ENCODE measurements at regions not wholly inside any gene's neighbourhood (a gene's known extent, or its start where the extent isn't known, plus 50 kb on each side); places are given as distances from the start of the nearest gene placed in this dataset.

DNA sequence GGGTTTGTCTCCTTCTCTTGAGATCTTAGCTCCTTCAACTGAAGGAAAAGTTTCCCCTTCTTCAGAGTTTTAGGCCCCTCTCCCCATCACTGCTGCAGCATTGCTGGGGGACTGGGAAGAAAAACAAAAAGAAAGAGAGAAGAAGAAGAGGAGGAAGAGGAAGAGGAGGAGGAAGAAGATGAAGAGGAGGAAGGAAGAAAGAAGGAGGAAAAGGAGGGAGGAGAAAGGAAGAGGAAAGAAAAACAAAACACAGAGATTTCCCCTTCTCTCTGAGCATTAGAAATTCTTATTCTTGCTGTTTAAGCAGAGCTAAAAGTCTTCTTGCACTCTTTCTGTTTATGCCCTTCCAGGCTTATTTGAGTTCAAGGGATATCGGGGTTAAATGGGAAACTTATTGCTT lies 219.8 kb upstream of the AMIGO2 start:
- H3K36me3 ChIP-seq, result no peaks in the 10 kb centered on the region
- H3K27me3 ChIP-seq, result no peaks in the 10 kb centered on the region
- H3K9me3 ChIP-seq, result no peaks in the 10 kb centered on the region
- no peak for DNase-seq (ENCODE audit: low spot score in 2 of 2)
- WGBS, result 86% methylated on average over 1 of the region's 1 CpG
- no peaks in the 10 kb centered on the region for H3K4me1 ChIP-seq
- no peak overlapping the region for H3K4me3 ChIP-seq
- TF ChIP-seq, protein P1, sequence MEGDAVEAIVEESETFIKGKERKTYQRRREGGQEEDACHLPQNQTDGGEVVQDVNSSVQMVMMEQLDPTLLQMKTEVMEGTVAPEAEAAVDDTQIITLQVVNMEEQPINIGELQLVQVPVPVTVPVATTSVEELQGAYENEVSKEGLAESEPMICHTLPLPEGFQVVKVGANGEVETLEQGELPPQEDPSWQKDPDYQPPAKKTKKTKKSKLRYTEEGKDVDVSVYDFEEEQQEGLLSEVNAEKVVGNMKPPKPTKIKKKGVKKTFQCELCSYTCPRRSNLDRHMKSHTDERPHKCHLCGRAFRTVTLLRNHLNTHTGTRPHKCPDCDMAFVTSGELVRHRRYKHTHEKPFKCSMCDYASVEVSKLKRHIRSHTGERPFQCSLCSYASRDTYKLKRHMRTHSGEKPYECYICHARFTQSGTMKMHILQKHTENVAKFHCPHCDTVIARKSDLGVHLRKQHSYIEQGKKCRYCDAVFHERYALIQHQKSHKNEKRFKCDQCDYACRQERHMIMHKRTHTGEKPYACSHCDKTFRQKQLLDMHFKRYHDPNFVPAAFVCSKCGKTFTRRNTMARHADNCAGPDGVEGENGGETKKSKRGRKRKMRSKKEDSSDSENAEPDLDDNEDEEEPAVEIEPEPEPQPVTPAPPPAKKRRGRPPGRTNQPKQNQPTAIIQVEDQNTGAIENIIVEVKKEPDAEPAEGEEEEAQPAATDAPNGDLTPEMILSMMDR (IDR thresholded peaks at IDR 0.05), result no peak
- TF ChIP-seq POLR2AphosphoS5 (IDR thresholded peaks at IDR 0.05) (no peak), EP300 (IDR thresholded peaks at IDR 0.05) (no peak), POLR2A (IDR thresholded peaks at IDR 0.05) (no peak)
- H3K27ac ChIP-seq, result no peak overlapping the region

DNA sequence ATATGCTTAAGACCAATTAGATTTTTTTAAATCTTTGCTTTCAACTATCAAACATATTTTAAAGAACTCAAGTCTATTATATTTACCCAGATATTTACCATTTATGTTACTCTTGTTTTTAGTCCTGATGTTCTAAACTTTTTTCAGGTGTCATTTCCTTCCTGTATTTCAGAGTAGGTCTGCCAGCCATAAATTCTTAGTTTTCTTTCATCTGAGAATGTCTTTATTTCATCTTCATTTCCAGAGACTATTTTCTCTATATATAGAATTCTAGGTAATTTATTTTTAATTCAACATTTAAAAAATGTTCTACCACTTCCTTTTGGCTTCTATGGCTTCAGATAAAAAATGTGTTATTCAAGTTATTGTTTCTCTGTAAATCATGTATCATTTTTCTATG lies 218.2 kb upstream of the AMIGO2 start:
- Histone ChIP-seq H3K36me3 (no peaks in the 10 kb centered on the region), H3K4me1 (no peaks in the 10 kb centered on the region), H3K4me3 (no peak overlapping the region), H3K27ac (no peak overlapping the region), H3K9me3 (no peaks in the 10 kb centered on the region), H3K27me3 (no peaks in the 10 kb centered on the region)
- TF ChIP-seq POLR2A (IDR thresholded peaks at IDR 0.05), result no peak
- TF ChIP-seq, protein P1 (IDR thresholded peaks at IDR 0.05), result no peak
- TF ChIP-seq POLR2AphosphoS5 (IDR thresholded peaks at IDR 0.05), result no peak
- TF ChIP-seq EP300 (IDR thresholded peaks at IDR 0.05), result no peak
- no peak for DNase-seq (ENCODE audit: low spot score in 2 of 2)

DNA sequence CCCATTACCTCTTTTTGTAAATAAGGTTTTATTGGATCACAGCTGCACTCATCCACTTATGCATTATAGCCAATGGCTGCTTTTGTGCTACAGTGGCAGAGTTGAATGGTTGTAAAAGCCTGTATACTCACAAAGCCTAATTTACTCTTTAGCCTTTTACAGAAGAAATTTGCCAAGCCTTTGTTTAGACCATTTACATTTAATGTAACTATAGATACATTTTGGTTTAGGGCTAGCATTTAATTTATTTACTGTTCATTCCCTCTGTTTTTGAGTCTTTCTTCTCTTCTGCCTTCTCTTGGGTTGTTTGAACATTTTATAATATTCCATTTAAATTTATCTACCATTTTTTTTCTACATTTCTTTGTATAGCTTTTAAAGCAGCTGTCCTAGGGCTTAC lies 217.1 kb upstream of the AMIGO2 start:
- no peaks in the 10 kb centered on the region for H3K9me3 ChIP-seq
- no peaks in the 10 kb centered on the region for H3K36me3 ChIP-seq
- no peaks in the 10 kb centered on the region for H3K4me1 ChIP-seq
- DNase-seq (ENCODE audit: low spot score in 2 of 2), result no peak
- H3K27me3 ChIP-seq, result no peaks in the 10 kb centered on the region
- TF ChIP-seq POLR2A (IDR thresholded peaks at IDR 0.05) (no peak), POLR2AphosphoS5 (IDR thresholded peaks at IDR 0.05) (no peak), EP300 (IDR thresholded peaks at IDR 0.05) (no peak)
- TF ChIP-seq, protein P1 (IDR thresholded peaks at IDR 0.05), result no peak
- H3K4me3 ChIP-seq, result no peak overlapping the region
- H3K27ac ChIP-seq, result no peak overlapping the region

DNA sequence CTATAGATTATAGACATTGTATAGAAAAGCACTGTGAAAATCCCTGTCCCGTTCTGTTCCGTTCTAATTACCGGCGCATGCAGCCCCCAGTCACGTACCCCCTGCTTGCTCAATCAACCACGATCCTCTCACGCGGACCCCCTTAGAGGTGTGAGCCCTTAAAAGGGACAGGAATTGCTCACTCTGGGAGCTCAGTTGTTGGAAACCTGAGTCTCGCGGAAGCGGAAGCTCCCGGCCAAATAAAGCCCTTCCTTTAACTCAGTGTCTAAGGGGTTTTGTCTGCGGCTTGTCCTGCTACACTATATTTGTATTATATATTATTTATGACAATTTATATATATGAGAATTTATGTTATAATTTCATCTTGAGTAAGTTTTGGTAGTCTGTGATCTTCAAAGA lies 213.6 kb upstream of the AMIGO2 start:
- TF ChIP-seq POLR2AphosphoS5 (IDR thresholded peaks at IDR 0.05), result no peak
- no peak for TF ChIP-seq EP300 (IDR thresholded peaks at IDR 0.05)
- no peak for TF ChIP-seq POLR2A (IDR thresholded peaks at IDR 0.05)
- TF ChIP-seq, protein P1 (IDR thresholded peaks at IDR 0.05), result no peak
- Histone ChIP-seq H3K27me3 (no peaks in the 10 kb centered on the region), H3K9me3 (no peaks in the 10 kb centered on the region), H3K27ac (no peak overlapping the region), H3K36me3 (no peaks in the 10 kb centered on the region), H3K4me3 (no peak overlapping the region), H3K4me1 (no peaks in the 10 kb centered on the region)
- 93% methylated on average over 13 of the region's 13 CpGs for WGBS
- no peak for DNase-seq (ENCODE audit: low spot score in 2 of 2)

DNA sequence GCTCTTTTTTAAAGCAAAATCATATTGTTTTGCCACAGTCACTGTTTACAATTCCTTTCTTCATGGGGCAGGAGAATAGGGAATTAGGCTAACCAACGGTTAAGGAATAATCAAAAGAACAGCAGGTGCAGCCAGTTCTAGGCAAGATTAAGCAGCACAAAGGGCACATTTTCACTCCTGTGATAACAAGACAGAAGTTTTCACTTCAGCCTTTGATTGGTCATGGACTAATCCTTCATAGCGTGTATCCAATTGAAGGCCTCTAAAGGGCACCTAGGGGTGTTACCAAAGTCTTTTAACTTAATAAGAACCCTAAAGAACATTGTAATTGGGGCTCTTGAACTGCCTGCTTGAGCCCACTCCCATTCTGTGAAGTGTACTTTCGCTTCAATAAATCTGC lies 206.9 kb upstream of the AMIGO2 start:
- no peaks in the 10 kb centered on the region for H3K9me3 ChIP-seq
- H3K36me3 ChIP-seq, result no peaks in the 10 kb centered on the region
- no peak for DNase-seq (ENCODE audit: low spot score in 2 of 2)
- H3K4me1 ChIP-seq, result no peaks in the 10 kb centered on the region
- no peak overlapping the region for H3K4me3 ChIP-seq
- H3K27ac ChIP-seq, result no peak overlapping the region
- WGBS, result 91% methylated on average over 3 of the region's 3 CpGs
- no peaks in the 10 kb centered on the region for H3K27me3 ChIP-seq
- TF ChIP-seq, protein P1 (IDR thresholded peaks at IDR 0.05), result no peak
- TF ChIP-seq EP300 (IDR thresholded peaks at IDR 0.05), result no peak
- no peak for TF ChIP-seq POLR2A (IDR thresholded peaks at IDR 0.05)
- no peak for TF ChIP-seq POLR2AphosphoS5 (IDR thresholded peaks at IDR 0.05)

Data from suprapubic skin (tissue), 4 donors.